ENCODE measurements at regions not wholly inside any gene's neighbourhood (a gene's known extent, or its start where the extent isn't known, plus 50 kb on each side); places are given as distances from the start of the nearest gene placed in this dataset.

- H3K4me1 Mint-ChIP-seq: no peaks in the 10 kb centered on the region
- H3K27ac Mint-ChIP-seq: no peak overlapping the region
- H3K27me3 Mint-ChIP-seq: no peaks in the 10 kb centered on the region
- H3K9me3 Mint-ChIP-seq: peaks cover 0 to 2% (median 0%) of the 10 kb centered on the region in 3 donors
- no peaks in the 10 kb centered on the region for H3K36me3 Mint-ChIP-seq
- no peak overlapping the region for H3K4me3 Mint-ChIP-seq
Observed at GRCh38 chr6:126914172-126914571, 204.3 kb upstream of the RSPO3 start.

DNA sequence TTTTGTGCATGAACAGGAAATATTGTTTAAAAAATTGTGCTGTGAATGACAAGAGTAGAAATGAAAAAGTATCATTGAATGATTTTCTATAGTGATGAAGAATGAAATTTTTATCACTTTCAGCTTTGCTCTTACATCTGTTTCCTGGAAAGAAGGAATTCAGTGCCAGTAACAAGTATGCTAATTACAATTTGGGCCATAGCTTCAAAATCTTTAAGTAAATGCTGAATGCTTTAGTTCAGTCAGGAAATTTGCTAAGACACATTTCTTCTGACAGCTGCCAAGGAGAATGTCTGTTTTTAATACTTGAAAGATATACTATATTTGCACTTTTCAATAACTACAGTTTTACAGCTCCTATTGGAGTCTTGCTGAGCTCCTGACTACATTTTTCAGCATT lies 203.7 kb upstream of the RSPO3 start:
- no peak overlapping the region for H3K27ac Mint-ChIP-seq
- no peak overlapping the region for H3K4me3 Mint-ChIP-seq
- no peaks in the 10 kb centered on the region for H3K4me1 Mint-ChIP-seq
- H3K27me3 Mint-ChIP-seq: no peaks in the 10 kb centered on the region
- H3K9me3 Mint-ChIP-seq: peaks cover 0 to 2% (median 0%) of the 10 kb centered on the region in 3 donors
- no peaks in the 10 kb centered on the region for H3K36me3 Mint-ChIP-seq

- H3K36me3 Mint-ChIP-seq: no peaks in the 10 kb centered on the region
Observed at GRCh38 chr6:126919947-126920346, 198.5 kb upstream of the RSPO3 start.

DNA sequence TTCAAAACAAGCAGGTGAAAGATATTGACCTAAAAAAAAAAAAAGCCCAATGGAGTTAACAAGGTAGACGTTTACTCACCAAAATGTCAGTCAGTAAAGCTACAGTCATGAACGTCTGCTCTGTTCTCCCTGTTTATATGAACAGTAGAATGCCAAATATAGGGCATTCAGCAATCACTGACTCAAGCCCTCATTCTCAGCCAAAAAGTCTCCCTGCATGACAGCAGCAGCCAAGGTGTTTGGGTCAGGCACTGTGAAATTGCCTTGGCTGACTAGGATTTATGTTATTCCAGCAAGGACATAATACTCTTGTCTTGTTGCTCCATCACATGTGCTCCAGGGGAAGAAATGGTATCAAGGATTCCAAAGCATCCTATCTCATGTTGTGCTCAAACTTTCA lies 194.7 kb upstream of the RSPO3 start:
- Mint-ChIP-seq H3K27me3 (peaks cover 3% of the 10 kb centered on the region), H3K36me3 (no peaks in the 10 kb centered on the region), H3K4me1 (no peaks in the 10 kb centered on the region), H3K4me3 (no peak overlapping the region), H3K9me3 (peaks cover 0 to 4% (median 0%) of the 10 kb centered on the region in 3 donors), H3K27ac (peak overlapping the region in 1 of 3 donors; percentile 2)

More at GRCh38 chr6:126919947-126920346, 198.5 kb upstream of the RSPO3 start:
- H3K27ac Mint-ChIP-seq: no peak overlapping the region
- no peaks in the 10 kb centered on the region for H3K27me3 Mint-ChIP-seq
- no peak overlapping the region for H3K4me3 Mint-ChIP-seq
- no peaks in the 10 kb centered on the region for H3K4me1 Mint-ChIP-seq
- H3K9me3 Mint-ChIP-seq: peaks cover 0 to 4% (median 0%) of the 10 kb centered on the region in 3 donors

- peaks cover 0 to 4% (median 0%) of the 10 kb centered on the region in 3 donors for H3K9me3 Mint-ChIP-seq
- no peaks in the 10 kb centered on the region for H3K4me1 Mint-ChIP-seq
- H3K4me3 Mint-ChIP-seq: no peak overlapping the region
- H3K36me3 Mint-ChIP-seq: no peaks in the 10 kb centered on the region
- H3K27ac Mint-ChIP-seq: no peak overlapping the region
- H3K27me3 Mint-ChIP-seq: peaks cover 3% of the 10 kb centered on the region
Observed at GRCh38 chr6:126926926-126927325, 191.5 kb upstream of the RSPO3 start.

DNA sequence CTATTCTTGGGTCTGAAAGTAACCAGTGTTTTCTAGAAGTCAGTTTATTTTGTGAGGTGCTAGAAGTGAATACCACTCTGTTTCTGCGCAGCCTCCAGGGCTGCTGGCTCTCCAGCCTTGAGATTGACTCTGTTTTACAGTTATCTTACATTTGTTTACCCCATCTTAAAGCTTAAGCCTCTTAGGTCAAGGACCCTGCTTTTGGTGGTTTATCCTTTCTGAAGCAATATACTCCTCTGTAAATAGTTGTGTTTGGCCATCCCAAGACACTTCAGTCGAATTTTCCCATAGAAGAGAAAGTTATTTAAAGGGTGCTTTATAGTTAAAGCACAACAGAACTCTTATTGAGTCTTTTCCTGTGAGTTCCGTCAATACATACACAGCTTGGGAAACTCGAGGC lies 190.6 kb upstream of the RSPO3 start:
- Mint-ChIP-seq H3K36me3 (no peaks in the 10 kb centered on the region), H3K27me3 (peaks cover 3% of the 10 kb centered on the region), H3K4me1 (no peaks in the 10 kb centered on the region), H3K27ac (no peak overlapping the region), H3K4me3 (no peak overlapping the region), H3K9me3 (peaks cover 0 to 2% (median 0%) of the 10 kb centered on the region in 3 donors)

DNA sequence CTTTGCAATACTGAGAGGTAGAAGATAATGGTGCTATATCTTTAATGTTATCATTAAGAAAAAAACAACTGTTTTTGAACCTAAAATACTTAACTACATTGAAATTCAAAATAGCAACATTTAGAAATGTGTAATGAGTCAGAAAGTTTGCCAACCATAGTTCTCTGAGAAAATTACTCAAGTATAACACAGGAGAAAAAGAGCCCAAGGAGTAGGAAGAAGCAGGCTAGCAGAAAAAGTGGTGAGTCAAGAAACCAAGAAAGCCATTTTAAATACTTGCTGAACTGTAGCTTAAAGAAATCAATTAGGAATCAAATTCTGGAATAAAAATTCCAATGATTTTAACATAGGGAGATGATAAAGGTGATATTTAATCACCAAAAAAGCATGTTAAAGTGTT lies 181.0 kb upstream of the RSPO3 start:
- Mint-ChIP-seq H3K9me3 (no peaks in the 10 kb centered on the region), H3K4me3 (no peak overlapping the region), H3K27me3 (no peaks in the 10 kb centered on the region), H3K36me3 (no peaks in the 10 kb centered on the region), H3K4me1 (no peaks in the 10 kb centered on the region), H3K27ac (no peak overlapping the region)

DNA sequence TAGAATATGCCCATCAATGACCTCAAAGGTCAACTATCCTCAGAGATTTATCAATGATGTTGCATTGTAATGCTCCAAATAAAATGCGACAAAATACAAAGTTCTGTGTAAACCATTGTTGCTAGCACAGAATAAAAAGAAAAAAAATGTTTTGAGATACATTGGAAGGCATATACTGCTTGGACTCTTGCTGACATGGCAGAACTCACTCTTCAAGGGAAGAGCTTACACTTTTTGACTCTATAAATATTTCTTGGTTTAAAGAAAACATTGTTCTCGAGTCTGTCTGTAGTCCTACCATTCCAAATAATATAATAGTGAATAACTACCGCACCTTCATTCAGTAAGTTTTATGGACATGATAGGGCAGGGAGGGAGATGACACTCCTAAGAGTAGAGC lies 178.7 kb upstream of the RSPO3 start:
- Mint-ChIP-seq H3K27ac (no peak overlapping the region), H3K4me3 (no peak overlapping the region), H3K4me1 (no peaks in the 10 kb centered on the region), H3K36me3 (no peaks in the 10 kb centered on the region), H3K9me3 (no peaks in the 10 kb centered on the region), H3K27me3 (peaks cover 2% of the 10 kb centered on the region)

GRCh38 chr6:126941751-126942150 lies 176.7 kb upstream of the RSPO3 start:
- Mint-ChIP-seq H3K4me1 (no peaks in the 10 kb centered on the region), H3K27ac (no peak overlapping the region), H3K4me3 (no peak overlapping the region), H3K9me3 (no peaks in the 10 kb centered on the region), H3K36me3 (no peaks in the 10 kb centered on the region), H3K27me3 (peaks cover 2% of the 10 kb centered on the region)

- peaks cover 2% of the 10 kb centered on the region for H3K27me3 Mint-ChIP-seq
- no peaks in the 10 kb centered on the region for H3K36me3 Mint-ChIP-seq
- H3K4me1 Mint-ChIP-seq: no peaks in the 10 kb centered on the region
- no peaks in the 10 kb centered on the region for H3K9me3 Mint-ChIP-seq
- no peak overlapping the region for H3K4me3 Mint-ChIP-seq
- no peak overlapping the region for H3K27ac Mint-ChIP-seq
Observed at GRCh38 chr6:126944512-126944911, 174.0 kb upstream of the RSPO3 start.

DNA sequence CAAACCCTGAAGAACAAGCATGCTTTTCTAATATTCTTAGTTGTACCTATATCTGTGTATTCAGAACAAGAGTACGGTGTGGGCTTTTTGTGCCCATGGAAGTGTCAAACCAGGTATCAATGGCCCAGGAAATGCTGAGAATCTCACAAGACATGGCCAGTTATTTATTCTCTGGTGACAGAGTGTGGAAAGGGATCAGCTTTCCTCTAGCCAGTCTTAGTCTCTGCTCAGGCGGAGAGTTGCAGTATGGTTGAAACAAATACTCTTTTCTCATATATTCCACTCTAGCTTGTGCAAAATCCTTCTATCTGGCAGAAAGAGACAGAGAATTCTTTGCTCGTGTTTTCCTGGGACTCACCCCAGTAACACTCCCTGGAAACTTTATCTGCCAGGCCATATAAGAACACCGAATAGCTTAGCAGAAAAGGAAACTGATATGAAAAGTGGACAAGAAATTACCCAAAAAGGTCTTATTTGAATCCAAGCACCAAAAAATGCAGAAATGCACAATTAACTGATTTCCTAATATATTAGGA lies 173.3 kb upstream of the RSPO3 start:
- Mint-ChIP-seq H3K36me3 (no peaks in the 10 kb centered on the region), H3K27ac (no peak overlapping the region), H3K4me3 (no peak overlapping the region), H3K27me3 (peaks cover 2% of the 10 kb centered on the region), H3K9me3 (no peaks in the 10 kb centered on the region), H3K4me1 (no peaks in the 10 kb centered on the region)

- Mint-ChIP-seq H3K27me3 (peaks cover 2% of the 10 kb centered on the region), H3K27ac (no peak overlapping the region), H3K4me1 (no peaks in the 10 kb centered on the region), H3K9me3 (no peaks in the 10 kb centered on the region), H3K36me3 (no peaks in the 10 kb centered on the region), H3K4me3 (no peak overlapping the region)
Observed at GRCh38 chr6:126945812-126946360, 172.6 kb upstream of the RSPO3 start.

DNA sequence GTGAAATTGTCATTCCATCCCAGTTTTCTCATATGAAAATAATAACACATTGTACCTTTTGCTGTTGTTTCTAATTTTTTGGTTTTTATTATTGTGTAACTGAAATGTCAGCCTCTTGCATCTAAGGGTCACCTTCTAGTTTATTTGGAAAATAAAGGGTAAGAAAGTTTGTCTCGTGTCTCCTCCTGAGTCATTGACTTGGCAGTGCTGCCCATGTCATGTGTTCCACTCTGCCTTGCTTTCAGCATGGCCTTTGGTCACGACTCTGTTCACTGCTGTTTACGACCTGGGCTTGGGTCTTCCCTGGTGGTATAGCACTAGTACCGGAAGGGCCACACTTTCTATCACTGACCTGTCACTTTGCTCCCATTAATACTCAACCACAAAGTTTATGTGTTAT lies 171.4 kb upstream of the RSPO3 start:
- H3K27me3 Mint-ChIP-seq: peaks cover 2% of the 10 kb centered on the region
- no peaks in the 10 kb centered on the region for H3K36me3 Mint-ChIP-seq
- peaks cover 0 to 3% (median 0%) of the 10 kb centered on the region in 3 donors for H3K9me3 Mint-ChIP-seq
- H3K27ac Mint-ChIP-seq: no peak overlapping the region
- no peaks in the 10 kb centered on the region for H3K4me1 Mint-ChIP-seq
- no peak overlapping the region for H3K4me3 Mint-ChIP-seq

- Mint-ChIP-seq H3K9me3 (peaks cover 0 to 3% (median 0%) of the 10 kb centered on the region in 3 donors), H3K27me3 (no peaks in the 10 kb centered on the region), H3K27ac (no peak overlapping the region), H3K4me1 (no peaks in the 10 kb centered on the region), H3K36me3 (no peaks in the 10 kb centered on the region), H3K4me3 (no peak overlapping the region)
Observed at GRCh38 chr6:126949786-126950185, 168.7 kb upstream of the RSPO3 start.

- Mint-ChIP-seq H3K27me3 (no peaks in the 10 kb centered on the region), H3K4me3 (no peak overlapping the region), H3K9me3 (peaks cover 0 to 3% (median 0%) of the 10 kb centered on the region in 3 donors)
Observed at GRCh38 chr6:126955621-126956020, 162.8 kb upstream of the RSPO3 start.

GRCh38 chr6:126957721-126958120 lies 160.8 kb upstream of the RSPO3 start:
- Mint-ChIP-seq H3K4me1 (no peaks in the 10 kb centered on the region), H3K27me3 (no peaks in the 10 kb centered on the region), H3K27ac (no peak overlapping the region), H3K4me3 (no peak overlapping the region), H3K9me3 (no peaks in the 10 kb centered on the region), H3K36me3 (no peaks in the 10 kb centered on the region)

More at GRCh38 chr6:126955621-126956020, 162.8 kb upstream of the RSPO3 start:
- H3K27ac Mint-ChIP-seq: no peak overlapping the region
- no peaks in the 10 kb centered on the region for H3K4me1 Mint-ChIP-seq
- no peaks in the 10 kb centered on the region for H3K36me3 Mint-ChIP-seq
